SHP77 treated with DMSO at 0.1 percent for 48 hours (cell line): ENCODE measurements at regions not wholly inside any gene's neighbourhood (a gene's known extent, or its start where the extent isn't known, plus 50 kb on each side); places are given as distances from the start of the nearest gene placed in this dataset.

Experiments
- DNase-seq: peaks from one replicate; lab custom pipeline; 2025; lab: John Stamatoyannopoulos, UW

DNA sequence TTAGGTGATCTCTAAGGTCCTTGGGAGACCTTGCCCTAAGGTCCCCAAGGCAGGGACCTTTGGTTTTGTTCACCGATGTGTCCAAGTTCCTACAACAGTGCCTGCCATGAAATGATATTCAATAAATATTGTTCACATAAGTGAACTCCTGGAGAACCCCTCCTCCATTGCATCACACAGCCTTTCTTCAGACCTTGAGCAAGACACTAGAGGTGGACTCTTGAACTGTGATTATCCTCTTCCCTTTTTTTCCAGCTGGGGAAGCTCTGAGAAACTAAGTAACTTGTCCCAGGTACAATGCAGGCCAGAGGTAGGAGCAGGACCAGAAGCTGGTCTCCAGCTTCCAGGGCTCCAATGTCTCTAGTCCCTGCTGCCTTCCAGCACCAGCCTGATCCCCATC, 76.6 kb upstream of the LMO1 start:
- DNase-seq = no peak

DNA sequence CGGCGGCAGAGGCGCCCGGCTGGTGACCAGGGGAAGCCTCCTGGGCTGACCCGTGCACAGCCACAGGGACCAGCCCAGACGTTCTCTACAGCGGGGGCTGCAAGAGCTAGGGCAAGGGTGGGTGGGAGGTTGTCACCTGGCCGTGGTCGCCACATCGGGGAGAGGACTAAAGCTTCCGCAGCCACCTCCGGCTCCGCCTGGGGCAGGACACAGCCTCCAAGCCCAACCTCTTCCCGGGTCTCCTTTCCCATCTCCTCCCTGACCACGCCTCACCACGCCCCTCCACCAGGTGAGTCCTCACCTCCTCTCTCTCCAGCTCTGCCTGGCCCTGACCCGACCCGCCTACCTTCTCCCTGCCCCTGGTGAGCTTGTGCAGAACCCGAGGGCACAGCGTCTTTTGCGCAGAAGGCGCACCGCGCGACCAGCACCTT, 75.9 kb upstream of the LMO1 start:
- DNase-seq = no peak

DNA sequence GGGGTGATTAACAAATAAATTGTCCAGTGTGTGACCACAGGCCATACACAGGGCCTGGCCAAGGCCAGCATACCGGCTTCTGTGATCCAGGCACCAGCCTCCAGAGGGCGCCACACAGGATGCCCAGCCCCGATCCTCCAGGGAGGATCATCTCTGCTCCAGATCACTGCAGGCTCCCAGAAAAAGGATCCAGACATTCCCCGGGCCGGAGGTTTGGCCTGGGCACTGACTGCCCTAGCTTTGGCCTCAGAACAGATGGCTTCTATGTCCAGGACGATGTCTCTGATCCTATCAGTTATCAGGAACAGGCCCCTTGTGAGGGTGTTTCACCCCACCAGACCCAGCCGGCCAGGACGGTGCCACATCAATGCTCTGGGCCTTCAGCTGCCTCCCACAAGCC, 74.5 kb upstream of the LMO1 start:
- no peak for DNase-seq

DNA sequence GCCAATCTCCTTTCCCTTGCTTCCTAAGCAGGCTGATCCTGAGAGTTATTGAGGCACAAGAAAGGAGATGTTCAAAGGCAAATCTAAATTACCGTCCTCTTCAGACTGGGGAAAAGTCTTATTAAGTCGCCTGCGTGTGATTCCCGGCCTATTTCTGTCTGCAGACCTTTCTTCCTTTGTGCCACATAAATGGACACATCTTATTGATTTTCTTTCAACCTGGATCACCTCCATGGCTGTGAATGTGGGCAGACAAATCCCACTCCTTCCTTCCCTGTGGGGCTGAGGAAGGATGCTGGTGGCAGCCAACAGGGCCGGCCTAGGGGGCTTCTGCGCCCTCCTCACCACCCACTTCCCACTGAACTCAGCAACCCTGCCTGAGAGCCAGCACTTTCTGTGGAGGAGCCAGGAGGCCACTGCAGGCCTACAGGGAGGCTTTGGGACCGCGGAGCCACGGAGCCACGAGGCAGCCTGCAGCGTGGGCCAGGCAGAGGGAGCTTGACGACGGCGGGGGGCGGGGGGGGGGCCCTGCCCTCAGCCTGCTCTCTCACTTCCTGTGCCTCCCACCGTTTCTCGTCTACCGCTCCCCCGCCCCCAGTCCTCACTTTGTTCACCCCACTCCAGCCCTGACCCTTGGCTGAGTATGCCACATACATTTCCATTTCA, 73.6 kb upstream of the LMO1 start:
- DNase-seq = no peak

DNA sequence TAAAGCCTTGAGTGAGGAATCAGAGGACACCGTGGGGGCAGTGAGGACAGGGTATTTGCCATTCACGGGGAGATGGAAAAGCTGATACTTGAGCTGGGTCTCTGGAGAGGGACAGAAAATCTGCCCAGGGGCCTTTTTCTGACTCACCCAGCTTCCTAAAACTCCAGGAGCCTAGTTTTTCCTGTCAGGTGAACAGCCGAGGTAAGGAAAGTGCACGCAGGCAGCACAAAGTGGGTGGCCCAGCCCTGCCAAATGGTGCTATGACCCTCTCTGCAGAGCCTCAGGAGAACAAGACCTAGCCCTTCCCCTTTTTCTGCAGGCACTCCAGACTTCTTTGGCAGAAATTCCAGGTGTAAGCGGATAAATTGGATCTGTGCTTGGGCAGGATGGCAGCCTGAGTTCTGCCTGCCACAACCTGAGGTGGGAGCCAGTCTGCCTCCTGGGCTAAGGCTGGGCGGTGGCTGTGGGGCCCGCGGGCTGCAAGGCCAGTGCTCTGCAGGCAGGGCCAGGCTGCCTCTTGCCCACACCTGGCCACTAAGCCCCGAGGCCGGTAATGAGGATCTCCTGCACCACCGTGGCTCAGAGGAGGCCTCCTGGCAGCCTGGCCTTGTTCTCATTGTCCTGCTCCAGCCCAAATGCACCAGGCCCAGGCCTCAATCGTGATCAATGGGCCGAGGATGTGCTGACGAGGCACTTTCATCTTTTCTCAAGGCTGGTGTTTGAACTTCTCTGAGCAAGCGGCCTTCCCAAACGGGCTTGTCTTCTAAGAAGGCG, 72.9 kb upstream of the LMO1 start:
- DNase-seq = no peak

DNA sequence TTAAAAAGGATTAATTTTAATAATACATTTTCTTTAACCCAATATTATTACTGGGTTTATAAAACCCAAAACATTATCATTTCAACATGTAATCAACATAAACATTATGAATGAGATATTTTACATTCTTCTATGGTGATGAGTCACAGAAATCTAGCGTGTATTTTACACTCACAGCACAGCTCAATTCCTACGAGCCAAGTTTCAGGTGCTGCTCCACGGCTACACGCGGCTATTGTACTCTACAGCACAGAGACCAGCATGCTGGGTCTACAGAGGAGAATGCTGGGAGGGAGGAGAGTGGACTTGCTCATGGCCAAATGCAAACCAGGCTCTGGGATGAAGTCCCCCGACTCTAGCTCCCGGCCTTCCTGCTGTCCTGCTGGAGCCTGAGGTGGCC, 72.0 kb upstream of the LMO1 start:
- DNase-seq = no peak

DNA sequence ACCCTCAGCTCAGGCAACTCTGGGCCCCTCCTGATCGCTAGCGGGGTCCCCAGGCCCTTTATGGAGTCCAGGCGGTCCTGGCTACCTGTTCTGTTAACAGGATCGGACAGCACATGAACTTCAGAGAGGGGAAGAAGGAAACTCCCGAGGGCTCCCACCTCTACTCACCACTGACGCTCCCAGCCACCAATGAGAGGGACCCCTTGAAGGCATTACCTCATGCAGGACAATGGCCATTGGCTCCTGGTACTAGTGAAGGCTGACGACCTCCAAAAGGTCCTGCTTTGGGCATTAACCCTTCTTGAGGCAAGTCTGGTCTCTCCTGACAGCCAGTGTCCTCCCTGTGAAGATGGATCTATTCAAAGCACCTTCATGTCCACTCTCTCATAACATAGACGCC, 71.5 kb upstream of the LMO1 start:
- DNase-seq = no peak

DNA sequence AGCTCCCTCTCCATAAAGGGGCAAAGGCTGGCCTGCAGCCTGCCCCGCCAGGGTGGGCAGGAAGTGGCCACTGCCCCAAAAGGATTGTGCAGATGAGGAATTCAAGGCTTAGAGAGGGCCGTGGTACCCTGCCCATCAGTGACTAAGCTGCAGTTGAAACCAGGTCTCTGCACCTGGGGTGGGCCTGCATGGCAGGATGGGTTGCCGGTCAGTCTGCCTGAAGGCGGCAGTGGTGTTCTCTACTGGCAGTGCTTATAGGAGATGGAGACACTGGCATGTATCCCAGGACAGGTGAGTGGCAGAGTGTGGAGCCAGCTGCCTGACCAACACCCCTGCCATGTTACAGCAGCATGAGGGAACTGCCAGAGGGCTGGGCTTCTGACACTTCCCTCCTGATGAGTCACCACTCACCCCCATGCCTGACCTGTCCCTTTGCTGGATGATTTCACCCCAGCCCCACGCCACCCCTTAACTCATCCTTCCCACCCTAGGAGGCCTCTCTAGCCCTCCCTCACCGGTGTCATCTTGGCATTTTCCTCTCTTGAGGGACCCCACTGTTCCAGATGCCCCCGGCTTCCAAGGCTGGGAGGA, 70.2 kb upstream of the LMO1 start:
- no peak for DNase-seq

DNA sequence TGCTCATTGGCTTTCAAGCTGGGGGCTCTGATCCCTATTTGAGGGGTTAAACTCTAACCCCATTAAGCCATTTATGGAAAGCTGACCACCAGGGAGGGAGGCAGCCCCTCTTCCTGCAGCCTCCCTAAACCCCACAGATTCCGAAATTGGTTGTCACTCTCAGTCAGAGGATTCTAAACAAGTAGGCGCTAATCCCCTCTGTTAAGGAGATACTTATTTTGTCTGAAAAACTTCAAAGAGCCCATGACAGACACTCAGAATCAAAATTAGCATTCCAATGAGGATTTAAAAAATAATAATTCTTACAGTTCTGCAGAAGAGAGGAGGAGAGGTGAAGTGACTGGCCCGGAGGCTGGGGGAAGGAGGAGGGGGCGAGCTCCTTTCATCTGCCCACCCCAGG, 69.7 kb upstream of the LMO1 start:
- no peak for DNase-seq

DNA sequence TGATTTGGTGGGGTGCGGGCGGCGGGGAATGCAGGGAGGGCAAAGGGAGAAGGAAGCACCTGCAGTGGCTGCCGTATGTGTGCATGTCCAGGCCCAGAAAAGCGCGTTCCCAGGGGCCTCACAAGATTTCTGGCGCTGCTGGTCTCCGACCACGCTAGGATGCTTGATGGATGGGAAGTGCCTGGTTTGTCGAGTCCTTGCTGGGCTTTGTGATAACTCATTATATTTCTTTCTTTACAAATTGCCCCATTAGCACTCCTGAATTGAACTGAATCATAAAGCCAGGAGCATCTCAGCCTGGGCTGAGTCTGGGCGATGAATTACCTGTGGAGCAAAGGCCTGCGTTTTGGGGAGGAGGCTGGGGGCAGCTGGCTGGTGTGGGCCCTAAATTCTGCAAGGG, 69.2 kb upstream of the LMO1 start:
- DNase-seq = no peak

DNA sequence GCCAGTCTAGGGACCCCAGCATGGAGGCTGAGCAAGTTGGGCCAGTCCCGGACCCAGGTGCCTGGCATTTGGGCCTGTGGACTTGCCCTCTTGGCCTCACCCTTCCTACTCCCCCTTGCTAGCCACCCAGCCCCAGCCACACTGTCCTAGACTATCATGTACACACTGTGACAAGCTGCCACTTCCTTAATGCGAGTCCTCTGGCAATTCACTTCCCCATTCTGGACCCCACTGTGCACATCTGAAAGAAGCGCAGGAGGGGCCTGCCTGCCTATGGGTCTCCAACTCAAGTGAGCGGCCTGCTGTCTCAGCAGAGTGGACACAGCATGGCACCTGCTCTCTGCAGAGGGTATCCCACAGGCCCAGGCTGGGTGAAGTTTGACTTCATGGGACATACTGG, 68.5 kb upstream of the LMO1 start:
- DNase-seq = no peak

DNA sequence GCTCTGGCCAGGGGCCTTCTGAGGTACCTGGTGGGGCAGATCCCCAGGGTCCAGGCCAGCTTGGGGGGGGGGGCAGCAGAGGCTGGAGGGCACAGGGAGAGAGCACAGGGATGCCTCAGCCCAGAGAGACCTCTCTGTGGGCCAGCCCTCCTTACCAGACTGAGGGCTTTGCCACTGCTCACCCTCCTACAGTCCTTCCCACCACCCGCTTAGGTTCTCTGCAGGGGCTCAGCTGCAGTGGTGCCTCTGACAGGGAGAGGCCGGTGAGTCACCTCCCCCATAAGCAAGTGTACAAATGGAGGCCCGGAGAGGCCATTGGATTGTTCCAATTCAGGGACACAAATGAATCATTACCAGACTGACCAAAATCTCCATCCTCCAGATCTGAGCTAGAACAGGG, 68.1 kb upstream of the LMO1 start:
- no peak for DNase-seq

DNA sequence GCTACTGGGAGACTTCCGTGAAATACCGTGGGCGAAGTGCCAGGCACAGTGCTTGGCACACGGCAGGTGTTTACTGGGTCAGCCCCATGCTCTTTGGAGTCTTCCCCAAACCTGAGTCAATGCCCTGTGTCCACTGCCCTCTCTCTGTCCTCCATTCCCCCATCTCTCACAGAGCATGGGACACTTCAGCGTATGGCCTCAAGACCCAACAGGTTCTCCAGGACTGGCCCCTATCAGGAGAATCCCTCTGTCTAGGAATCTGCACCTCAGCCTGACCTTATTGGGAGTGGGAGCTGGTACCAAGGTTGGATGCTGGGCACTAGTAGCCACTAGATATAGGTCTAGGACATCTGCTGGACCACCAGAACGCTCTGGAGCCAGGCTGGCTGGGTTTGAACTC, 67.2 kb upstream of the LMO1 start:
- no peak for DNase-seq

DNA sequence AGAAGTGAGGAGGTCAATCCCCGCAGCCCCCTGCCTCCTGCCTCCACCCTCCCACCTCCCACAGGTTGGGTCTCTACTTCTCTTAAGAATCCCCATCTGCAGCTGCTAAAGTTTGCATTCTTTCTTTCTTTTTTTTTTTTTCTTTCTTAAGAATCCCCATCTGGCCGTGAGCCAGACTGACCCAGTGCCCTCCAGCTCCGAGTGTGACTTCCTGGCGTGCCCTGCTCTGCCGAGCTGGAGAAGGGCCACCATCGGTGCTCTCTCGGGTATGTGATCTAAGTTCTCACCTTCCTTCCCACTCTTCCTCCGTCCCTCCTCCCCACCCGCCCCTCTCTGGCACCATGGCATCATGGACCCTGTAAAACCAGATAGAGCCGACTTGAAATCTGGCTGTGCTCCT, 66.7 kb upstream of the LMO1 start:
- DNase-seq = no peak

DNA sequence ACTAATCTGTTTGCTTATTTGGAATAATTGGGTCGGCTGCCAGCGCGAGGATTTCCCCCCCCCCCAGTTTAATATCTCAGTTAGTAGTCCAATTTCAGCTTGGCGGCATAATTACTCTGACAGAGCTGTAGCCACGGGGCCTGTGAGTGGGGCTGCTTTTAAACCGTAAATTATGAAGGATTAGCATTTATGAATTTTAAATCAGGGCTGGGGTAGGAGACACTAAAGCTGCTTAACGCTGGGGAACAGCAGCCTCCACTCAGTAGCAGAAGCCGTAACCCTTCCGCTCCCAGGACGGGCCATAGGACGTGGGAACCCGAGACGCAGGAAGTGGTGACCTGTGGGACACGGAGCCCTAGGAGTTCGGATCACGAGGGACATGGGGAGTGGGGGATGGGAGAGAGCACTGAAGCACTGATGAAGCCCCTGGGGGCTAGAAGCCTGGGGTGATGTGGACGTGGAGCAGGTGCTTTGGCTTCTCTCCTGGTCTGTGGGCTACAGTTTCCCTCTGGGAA, 66.2 kb upstream of the LMO1 start:
- DNase-seq = no peak

DNA sequence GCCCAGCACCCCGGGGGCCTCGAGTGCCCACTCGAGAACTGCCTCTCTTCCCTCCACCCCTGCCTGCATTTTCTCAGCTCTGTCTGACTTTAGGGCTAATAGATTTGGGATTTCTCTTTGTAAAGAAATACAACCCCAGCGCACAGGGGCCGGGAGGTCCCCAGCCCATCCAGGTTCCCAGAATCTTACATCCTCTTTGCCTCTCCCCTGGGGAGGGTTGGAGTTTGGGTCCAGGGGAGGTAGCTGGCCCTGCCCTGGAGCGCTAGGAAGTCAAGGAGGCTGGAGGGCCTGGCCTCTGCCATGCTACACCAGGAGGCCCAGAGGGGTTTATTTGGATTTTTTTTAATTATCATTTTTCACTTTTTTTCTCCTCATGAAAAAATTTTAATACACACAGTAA, 65.7 kb upstream of the LMO1 start:
- DNase-seq = no peak

DNA sequence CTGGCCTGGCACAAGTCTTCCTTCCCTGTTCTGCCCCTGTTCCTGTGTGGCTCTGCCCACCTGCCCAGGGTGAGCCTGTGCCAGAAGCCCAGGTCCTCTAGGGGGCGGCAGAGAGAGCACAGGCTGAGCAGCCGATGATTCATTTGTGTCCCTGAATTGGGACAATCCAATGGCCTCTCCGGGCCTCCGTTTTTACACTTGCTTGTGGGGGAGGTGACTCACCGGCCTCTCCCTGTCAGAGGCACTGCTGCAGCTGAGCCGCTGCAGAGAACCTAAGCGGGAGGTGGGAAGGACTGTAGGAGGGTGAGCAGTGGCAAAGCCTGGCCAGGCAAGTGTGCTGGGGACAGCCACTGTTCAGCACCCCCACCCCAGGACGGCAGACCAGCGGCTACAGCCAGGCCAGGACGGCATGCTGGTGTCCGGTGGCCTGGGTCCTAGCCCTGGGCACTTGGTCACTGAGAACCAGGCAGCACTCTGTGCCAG, 65.2 kb upstream of the LMO1 start:
- DNase-seq = peak; percentile 46

DNA sequence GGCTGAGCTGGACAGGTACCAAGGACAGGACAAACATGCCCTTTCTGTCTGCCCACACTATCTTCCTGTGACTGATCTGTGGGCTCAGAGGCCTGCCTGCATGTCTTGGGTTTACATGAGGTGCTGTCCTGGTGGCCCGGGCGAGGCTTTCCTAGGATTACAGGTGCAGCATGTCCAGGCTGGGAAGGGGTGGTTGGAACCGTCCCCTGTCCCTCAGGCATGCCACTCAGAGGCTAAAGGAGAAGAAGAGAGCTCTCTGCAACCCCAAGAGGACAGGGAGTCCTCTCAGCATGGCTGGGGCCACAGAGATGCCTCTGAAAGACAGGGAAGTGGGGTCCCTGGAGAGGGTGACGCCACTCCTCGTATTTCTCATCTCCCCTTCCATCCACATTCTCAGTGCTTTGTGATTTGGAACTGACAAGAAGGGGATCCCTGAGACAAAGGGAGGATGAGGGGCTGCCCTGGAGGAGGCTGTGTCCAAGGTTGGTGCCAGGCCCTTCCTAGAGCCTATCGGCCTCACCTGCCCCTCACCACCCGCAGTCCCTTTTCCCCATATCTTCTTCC, 64.6 kb upstream of the LMO1 start:
- no peak for DNase-seq

DNA sequence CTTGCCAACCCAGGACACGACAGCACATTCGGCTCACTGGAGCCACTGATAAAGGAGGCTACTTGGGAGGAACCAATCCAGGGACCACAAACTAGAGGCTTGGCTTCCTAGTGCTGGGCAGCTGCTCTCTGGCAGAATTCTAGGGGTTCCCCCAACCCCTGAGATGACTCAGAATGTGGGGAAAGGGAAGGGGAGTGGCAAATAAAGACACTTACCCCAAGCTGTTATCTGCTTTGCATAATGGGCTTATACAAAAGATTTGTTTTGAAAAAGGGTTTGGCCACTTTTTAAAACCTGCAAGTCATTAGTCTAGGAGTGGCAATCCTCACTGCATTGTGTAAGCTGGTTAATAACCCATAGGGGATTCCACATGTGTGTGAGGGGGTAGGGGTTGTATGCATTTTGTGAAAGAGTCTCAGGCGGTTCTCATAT, 64.1 kb upstream of the LMO1 start:
- no peak for DNase-seq

DNA sequence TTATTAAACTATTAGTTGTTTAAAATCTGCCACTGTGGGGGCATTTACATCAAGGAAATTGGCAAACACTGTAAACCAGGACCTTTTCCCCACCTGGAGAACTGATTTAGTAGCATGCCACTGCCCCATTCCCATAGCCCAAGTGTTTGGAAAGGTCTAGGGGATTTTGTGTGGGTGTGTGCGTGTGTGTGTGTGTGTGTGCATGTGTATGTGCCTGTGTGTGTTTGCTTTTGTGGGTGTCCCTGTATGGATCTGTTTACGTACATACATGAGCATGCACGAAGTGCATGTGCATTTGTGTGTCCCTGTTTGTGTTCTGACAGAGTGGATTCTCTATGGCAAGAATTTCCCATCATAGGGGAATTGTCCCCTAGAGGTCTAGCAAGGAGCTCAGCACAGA, 62.7 kb upstream of the LMO1 start:
- DNase-seq = no peak

DNA sequence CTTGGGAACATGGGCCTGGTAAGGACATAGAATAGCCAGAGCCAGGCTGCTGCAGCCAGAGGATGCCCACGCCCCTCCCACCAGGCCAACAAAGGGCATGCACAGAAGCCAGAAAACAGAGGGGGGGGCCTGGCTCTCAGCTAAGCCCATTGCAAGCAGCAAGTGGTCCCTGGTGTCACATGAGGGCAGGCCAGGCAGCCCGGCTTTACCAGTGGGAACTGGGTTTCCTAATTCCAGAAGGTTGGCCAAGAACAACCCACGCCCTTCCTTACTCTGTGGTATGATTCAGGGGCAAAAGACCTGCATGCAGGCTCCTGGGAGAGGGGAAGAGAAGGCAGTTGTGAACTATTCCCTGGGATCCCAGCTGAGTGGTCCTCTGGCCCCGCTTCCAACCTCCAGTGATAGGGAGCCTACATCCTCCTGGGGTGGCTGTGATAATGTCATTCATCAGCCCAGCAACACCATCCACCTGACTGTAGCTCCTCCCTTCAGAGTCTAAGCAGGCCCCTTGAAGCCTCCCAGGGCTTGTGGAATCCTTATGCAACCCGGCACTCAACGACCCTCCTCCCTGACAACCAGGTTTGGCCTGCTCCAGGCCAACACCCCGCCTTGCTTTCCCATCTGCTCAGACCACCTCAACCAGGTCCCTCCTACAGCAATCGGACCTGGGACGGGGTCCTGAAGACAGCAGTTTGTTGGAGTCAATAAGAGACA, 62.1 kb upstream of the LMO1 start:
- DNase-seq = no peak
